Suprapubic skin (tissue), 4 donors: ENCODE measurements at regions not wholly inside any gene's neighbourhood (a gene's known extent, or its start where the extent isn't known, plus 50 kb on each side); places are given as distances from the start of the nearest gene placed in this dataset.

Experiments used
- DNase-seq, 2 donors: peaks; one replicate each; pipeline ENCODE4 v3.0.0-alpha.2; 2019; ENCODE audit warnings: low spot score in 2 of 2
- H3K27ac ChIP-seq: fragments of 200-600 bp; sonication (generic); one replicate; pipeline ENCODE4 v1.5.1; 2019
- H3K27me3 ChIP-seq: fragments of 200-600 bp; sonication (generic); one replicate; pipeline ENCODE4 v1.5.1; 2019
- H3K36me3 ChIP-seq: fragments of 200-600 bp; sonication (generic); one replicate; pipeline ENCODE4 v1.5.1; 2019
- H3K4me1 ChIP-seq: fragments of 200-600 bp; sonication (generic); one replicate; pipeline ENCODE4 v1.5.1; 2019
- H3K4me3 ChIP-seq: fragments of 200-600 bp; sonication (generic); one replicate; pipeline ENCODE4 v1.5.1; 2019; ENCODE audit warnings: mild to moderate bottlenecking
- H3K9me3 ChIP-seq: fragments of 200-600 bp; sonication (generic); one replicate; pipeline ENCODE4 v1.5.1; 2019
- CTCF ChIP-seq, 2 donors: fragments of 200-600 bp in 1 of 2; fragments of 450-650 bp in 1 of 2; sonication (generic) in 1 of 2; IDR thresholded peaks; one replicate each; pipeline ENCODE4 v1.5.1; 2016 to 2019; ENCODE audit warnings: antibody characterized with exemption in 2 of 2, mild to moderate bottlenecking in 1 of 2, moderate library complexity in 1 of 2
- EP300 ChIP-seq: sonication (generic); formaldehyde crosslinking; IDR thresholded peaks from one replicate; pipeline ENCODE4 v1.6.1; 2017; ENCODE audit warnings: antibody characterized with exemption
- POLR2A ChIP-seq, 2 donors: fragments of 450-650 bp; IDR thresholded peaks; one replicate each; pipeline ENCODE4 v1.6.1; 2017; ENCODE audit warnings: antibody characterized with exemption in 2 of 2, mild to moderate bottlenecking in 2 of 2, moderate library complexity in 2 of 2
- POLR2AphosphoS5 ChIP-seq, 3 donors: sonication (generic); formaldehyde crosslinking; IDR thresholded peaks; one replicate each; pipeline ENCODE4 v1.6.1; 2017; ENCODE audit warnings: antibody characterized with exemption in 3 of 3
- WGBS: methylation state at CpG from one replicate; pipeline ENCODE4 v1.1.5; 2018; 5-methylcytosine and 5-hydroxymethylcytosine counted together

- H3K27me3 ChIP-seq: no peaks in the 10 kb centered on the region
- H3K27ac ChIP-seq: no peak overlapping the region
- H3K4me1 ChIP-seq: no peaks in the 10 kb centered on the region
- WGBS: 84% methylated on average over 5 of the region's 5 CpGs
- TF ChIP-seq CTCF (IDR thresholded peaks at IDR 0.05) (no peak), EP300 (no peak), POLR2AphosphoS5 (IDR thresholded peaks at IDR 0.05) (no peak), POLR2A (IDR thresholded peaks at IDR 0.05) (no peak)
- no peaks in the 10 kb centered on the region for H3K36me3 ChIP-seq
- DNase-seq: no peak
- H3K9me3 ChIP-seq: peaks cover 5% of the 10 kb centered on the region
- H3K4me3 ChIP-seq: no peak overlapping the region
These were observed 295.8 kb downstream of the GABRB3 start for GRCh38 chr15:26477044-26477443.

- Histone ChIP-seq H3K4me1 (no peaks in the 10 kb centered on the region), H3K27me3 (no peaks in the 10 kb centered on the region), H3K27ac (no peak overlapping the region), H3K36me3 (no peaks in the 10 kb centered on the region), H3K4me3 (no peak overlapping the region), H3K9me3 (peaks cover 5% of the 10 kb centered on the region)
- no peak for DNase-seq
- WGBS: 73% methylated on average over 7 of the region's 7 CpGs
- no peak for TF ChIP-seq CTCF (IDR thresholded peaks at IDR 0.05)
- no peak for TF ChIP-seq POLR2A (IDR thresholded peaks at IDR 0.05)
- TF ChIP-seq EP300: no peak
- no peak for TF ChIP-seq POLR2AphosphoS5 (IDR thresholded peaks at IDR 0.05)
These were observed 297.3 kb downstream of the GABRB3 start for GRCh38 chr15:26475554-26475953.

GRCh38 chr15:26472661-26473060, 300.2 kb downstream of the GABRB3 start:
- DNase-seq: no peak
- Histone ChIP-seq H3K36me3 (no peaks in the 10 kb centered on the region), H3K27ac (no peak overlapping the region), H3K4me1 (no peaks in the 10 kb centered on the region), H3K4me3 (no peak overlapping the region), H3K9me3 (peaks cover 7% of the 10 kb centered on the region), H3K27me3 (no peaks in the 10 kb centered on the region)
- WGBS: 69% methylated on average over 5 of the region's 5 CpGs
- no peak for TF ChIP-seq POLR2AphosphoS5 (IDR thresholded peaks at IDR 0.05)

- TF ChIP-seq CTCF (IDR thresholded peaks at IDR 0.05): no peak
- TF ChIP-seq POLR2A (IDR thresholded peaks at IDR 0.05): no peak
- no peak for TF ChIP-seq POLR2AphosphoS5 (IDR thresholded peaks at IDR 0.05)
- TF ChIP-seq EP300: no peak
- Histone ChIP-seq H3K27me3 (no peaks in the 10 kb centered on the region), H3K4me3 (no peak overlapping the region), H3K27ac (no peak overlapping the region), H3K4me1 (no peaks in the 10 kb centered on the region), H3K36me3 (no peaks in the 10 kb centered on the region), H3K9me3 (peaks cover 24% of the 10 kb centered on the region)
- no peak for DNase-seq
- WGBS: 86% methylated on average over 6 of the region's 13 CpGs
These were observed 310.8 kb downstream of the GABRB3 start for GRCh38 chr15:26461847-26462608.

- H3K9me3 ChIP-seq: peaks cover 18% of the 10 kb centered on the region
- no peak overlapping the region for H3K4me3 ChIP-seq
- H3K27ac ChIP-seq: no peak overlapping the region
- no peak for DNase-seq
- H3K27me3 ChIP-seq: no peaks in the 10 kb centered on the region
- WGBS: 72% methylated on average over 2 of the region's 2 CpGs
- no peaks in the 10 kb centered on the region for H3K4me1 ChIP-seq
- no peak for TF ChIP-seq CTCF (IDR thresholded peaks at IDR 0.05)
- no peak for TF ChIP-seq POLR2A (IDR thresholded peaks at IDR 0.05)
- no peak for TF ChIP-seq EP300
- TF ChIP-seq POLR2AphosphoS5 (IDR thresholded peaks at IDR 0.05): no peak
- no peaks in the 10 kb centered on the region for H3K36me3 ChIP-seq
These were observed 312.7 kb downstream of the GABRB3 start for GRCh38 chr15:26460165-26460564.
